GM11168 (cell line): ENCODE measurements at regions not wholly inside any gene's neighbourhood (a gene's known extent, or its start where the extent isn't known, plus 50 kb on each side); places are given as distances from the start of the nearest gene placed in this dataset.
"Not testable (repeated sequence)": the region's sequence is repeated elsewhere in the genome, so short reads cannot be mapped to it uniquely, and the experiment has no call there.

Experiments
- in situ Hi-C: fragments of 300-500 bp; cut with MboI; formaldehyde crosslinking; loops from one replicate; pipeline ENCODE4 v1.12.0; 2022; ENCODE audit warnings: low sequenced_read_pairs; ENCODE audit not compliant: unreplicated experiment

DNA sequence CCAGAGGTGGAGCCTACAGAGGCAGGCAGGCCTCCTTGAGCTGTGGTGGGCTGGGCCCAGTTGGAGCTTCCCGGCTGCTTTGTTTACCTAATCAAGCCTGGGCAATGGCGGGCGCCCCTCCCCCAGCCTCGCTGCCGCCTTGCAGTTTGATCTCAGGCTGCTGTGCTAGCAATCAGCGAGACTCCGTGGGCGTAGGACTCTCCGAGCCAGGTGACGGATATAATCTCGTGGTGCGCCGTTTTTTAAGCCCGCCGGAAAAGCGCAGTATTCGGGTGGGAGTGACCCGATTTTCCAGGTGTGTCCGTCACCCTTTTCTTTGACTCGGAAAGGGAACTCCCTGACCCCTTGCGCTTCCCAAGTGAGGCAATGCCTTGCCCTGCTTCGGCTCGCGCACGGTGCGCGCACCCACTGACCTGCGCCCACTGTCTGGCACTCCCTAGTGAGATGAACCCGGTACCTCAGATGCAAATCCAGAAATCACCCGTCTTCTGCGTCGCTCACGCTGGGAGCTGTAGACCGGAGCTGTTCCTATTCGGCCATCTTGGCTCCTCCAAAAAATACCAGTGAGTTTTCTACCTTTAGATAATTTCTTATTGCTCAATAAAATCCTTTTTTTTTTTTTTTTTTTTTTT is 118.5 kb upstream of the TBC1D5 start:
- in situ Hi-C loops, result not testable (repeated sequence)

- in situ Hi-C loops, result no loop called here
Observed at GRCh38 chr3:17852217-17852616, 109.8 kb upstream of the TBC1D5 start.

DNA sequence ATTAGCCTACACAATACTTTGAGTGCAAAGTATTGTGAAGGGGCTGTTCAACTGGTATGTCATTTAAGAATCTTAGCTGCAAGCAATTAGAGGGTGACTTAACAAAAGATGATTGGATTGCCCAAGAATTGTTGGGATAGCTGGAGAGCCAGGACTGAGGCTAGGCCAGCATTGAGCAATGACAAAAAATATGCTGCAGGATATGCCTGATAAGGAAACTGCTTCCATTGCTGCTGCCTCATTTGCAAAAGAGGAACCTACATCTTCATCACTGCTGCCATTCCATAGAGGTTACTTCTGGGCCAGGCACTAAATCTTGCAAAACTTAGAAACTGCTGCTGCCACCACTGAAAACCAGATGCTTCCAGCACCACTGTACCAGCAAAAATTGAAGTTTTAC is 108.0 kb upstream of the TBC1D5 start:
- in situ Hi-C loops, result no loop called here

- in situ Hi-C loops, result loop anchor here (25.0 kb wide), 2 partner anchors 236 to 586 kb away; no protein-coding TSS in a partner anchor
Observed at GRCh38 chr3:17848102-17848501, 105.7 kb upstream of the TBC1D5 start.

DNA sequence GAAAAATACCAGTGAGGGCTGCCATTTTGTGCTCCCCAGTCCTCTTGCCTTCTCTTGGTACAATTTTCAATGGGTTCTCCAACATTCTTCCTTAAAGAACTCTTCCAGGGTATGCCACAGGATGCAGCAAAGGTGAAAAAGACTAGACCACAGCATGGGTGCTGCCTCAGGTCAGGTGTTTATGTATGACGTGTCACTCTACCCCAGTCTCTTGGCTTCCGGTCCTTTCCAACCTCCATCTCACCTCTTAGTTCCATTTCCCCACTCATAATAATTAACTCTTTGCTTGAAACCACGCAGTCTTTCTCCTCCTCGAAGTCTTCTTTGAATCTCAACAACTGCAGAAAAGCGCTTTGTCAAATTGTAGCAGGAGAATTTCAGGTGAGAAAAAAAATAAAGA is 104.7 kb upstream of the TBC1D5 start:
- in situ Hi-C loops, result loop anchor here (25.0 kb wide), 2 partner anchors 235 to 585 kb away; no protein-coding TSS in a partner anchor

DNA sequence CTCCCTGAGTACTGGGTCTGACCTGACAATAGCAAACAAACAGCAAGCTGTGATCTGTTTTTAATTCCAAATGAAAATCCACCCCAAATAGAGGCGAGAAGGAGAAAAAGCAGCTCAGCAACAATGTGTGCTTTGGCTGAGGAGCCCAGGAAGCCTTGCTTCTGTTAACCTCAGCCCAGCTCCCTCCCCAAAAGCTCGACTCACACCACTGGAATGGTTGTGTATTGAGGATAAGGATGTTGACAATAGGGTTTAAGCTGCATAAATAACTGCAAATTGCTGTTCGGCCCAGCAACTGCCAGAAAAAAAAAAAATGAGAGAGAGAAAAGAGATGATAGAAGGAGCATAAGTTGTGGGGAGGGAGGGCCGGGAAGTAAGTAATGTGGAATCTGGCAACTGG is 104.0 kb upstream of the TBC1D5 start:
- in situ Hi-C loops, result loop anchor here (25.0 kb wide), 2 partner anchors 234 to 584 kb away; no protein-coding TSS in a partner anchor

GRCh38 chr3:17845026-17845812 is 102.8 kb upstream of the TBC1D5 start:
- in situ Hi-C loops, result loop anchor here (25.0 kb wide), 2 partner anchors 233 to 583 kb away; no protein-coding TSS in a partner anchor

- in situ Hi-C loops, result loop anchor here (25.0 kb wide), 2 partner anchors 232 to 582 kb away; no protein-coding TSS in a partner anchor
Observed at GRCh38 chr3:17844236-17844635, 101.8 kb upstream of the TBC1D5 start.

DNA sequence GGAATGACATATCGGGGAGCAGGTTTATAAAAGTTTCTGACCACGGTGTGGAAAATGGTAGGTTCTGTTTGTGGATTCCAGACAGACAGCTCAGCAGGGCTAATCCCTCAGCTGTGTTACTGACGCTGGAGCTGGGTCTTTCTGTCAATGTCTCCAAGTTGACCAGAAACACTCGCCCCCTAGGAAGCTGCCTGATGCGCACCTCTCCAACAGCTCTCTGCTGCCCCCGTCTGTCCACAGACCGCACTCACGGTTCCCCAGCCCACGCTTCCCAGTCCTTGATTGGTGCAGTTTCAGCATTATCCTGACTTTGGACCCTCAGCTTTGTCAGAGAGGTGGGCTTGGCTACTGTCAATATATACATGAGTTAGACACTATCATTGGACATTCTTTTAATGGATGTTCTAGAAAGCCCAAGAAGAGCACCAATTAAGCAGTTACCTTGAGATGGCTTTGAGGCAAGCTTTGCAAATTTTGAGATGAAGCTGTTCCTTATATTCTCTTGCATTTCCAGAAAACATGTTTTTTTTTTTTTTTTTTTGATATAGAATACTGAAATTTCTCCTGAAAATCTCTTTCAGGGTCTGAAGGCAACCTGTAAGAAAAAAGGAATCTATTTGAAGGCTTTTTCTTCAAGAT is 98.9 kb upstream of the TBC1D5 start:
- in situ Hi-C loops, result loop anchor here (25.0 kb wide), 2 partner anchors 229 to 579 kb away; no protein-coding TSS in a partner anchor

- in situ Hi-C loops, result loop anchor here (25.0 kb wide), 2 partner anchors 228 to 578 kb away; no protein-coding TSS in a partner anchor
Observed at GRCh38 chr3:17840651-17841050, 98.2 kb upstream of the TBC1D5 start.

DNA sequence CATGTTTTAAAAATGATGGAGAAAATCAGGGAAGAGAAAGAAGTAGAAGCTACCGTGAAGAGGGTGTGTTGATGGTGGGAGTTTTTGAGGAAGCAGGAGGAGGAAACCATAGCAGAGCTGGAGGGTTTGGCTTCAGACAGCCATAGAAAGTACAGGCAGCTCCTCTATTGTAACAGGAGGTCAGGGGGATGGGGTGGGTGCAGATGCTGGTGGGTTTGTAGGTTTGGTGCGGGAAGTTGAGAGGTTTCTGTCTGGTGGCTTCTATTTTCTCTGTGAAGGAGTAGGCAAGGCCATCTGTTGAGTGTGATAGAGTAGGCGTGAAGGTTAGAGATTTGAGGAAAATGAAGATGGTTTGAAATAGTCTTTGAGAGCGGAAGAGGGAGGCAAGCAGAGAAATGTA is 97.7 kb upstream of the TBC1D5 start:
- in situ Hi-C loops, result loop anchor here (25.0 kb wide), 2 partner anchors 228 to 578 kb away; no protein-coding TSS in a partner anchor

GRCh38 chr3:17836919-17837318 is 94.5 kb upstream of the TBC1D5 start:
- in situ Hi-C loops, result loop anchor here (10.0 to 25.0 kb wide), 3 partner anchors 225 to 575 kb away; no protein-coding TSS in a partner anchor

DNA sequence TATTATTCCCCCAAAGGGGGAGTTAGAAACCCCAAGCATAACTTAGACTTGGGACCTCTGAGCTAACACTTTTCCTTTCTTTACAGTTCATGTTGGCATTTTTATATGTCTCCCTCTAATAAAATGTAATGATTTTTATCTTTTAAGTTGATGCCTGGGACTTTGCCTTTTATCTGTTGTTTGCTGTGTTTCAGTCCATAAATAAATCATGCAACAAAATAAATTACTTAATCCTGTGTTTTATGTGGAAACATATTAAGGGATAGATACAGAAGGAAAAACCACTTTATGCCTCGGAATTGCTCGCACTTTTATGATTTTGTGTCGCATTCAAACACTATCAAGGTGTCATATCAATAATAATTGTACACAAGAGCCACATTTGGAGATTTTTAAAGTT is 93.7 kb upstream of the TBC1D5 start:
- in situ Hi-C loops, result loop anchor here (10.0 to 25.0 kb wide), 3 partner anchors 224 to 574 kb away; no protein-coding TSS in a partner anchor

DNA sequence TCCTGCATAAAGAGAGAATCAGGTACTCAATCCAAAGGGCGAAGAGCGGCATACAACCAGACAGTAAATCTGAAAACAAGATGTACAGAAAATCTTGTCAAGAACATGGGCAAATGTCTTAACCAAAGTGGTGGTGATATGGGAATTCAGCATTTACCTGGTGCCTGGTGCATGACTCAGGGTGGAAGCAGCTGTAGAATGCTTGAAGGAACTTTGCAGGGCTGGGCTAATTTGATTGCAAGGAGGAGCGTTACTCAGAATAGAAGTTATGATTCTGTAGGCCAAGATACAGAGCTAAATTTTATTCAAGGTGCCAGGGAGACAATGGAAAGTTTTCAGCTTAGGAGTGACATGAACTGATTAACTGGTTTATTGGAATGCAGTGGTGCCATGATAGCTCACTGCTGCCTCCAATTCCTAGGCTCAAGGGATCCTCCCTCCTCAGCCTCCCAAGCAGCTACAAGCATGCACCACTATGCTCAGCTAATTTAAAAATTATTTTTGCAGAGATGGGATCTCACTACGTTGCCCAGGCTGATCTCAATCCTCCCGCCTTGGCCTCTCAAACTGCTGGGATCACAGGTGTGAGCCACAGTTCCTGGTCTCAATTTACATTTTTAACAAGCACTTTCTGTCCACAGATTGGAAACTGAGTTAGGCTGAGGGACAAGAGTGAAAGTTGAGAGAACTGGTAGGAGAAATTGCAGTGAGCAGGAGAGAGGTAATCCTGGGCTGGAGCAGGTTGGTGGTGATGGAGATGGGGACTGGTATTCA is 91.5 kb upstream of the TBC1D5 start:
- in situ Hi-C loops, result loop anchor here (10.0 to 25.0 kb wide), 3 partner anchors 222 to 572 kb away; no protein-coding TSS in a partner anchor

DNA sequence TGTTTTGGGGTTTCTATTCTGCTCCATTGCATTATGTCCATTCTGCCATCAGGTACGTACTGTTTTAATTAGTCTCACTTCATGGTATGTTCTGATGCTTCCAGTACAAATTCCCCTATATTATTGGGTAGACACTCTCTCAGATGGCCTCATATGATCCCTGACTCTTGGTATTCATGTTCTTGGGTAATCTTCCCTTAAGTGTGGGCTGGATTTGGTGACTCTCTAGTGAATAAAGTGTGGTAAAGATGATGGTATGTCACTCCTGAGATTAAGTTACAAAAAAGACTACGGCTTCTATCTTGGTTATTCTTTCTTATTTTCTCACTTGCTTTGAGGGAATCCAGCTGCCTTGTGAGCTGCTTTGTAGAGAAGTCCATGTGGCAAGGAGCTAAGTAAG is 89.6 kb upstream of the TBC1D5 start:
- in situ Hi-C loops, result loop anchor here (10.0 to 25.0 kb wide), 3 partner anchors 220 to 570 kb away; no protein-coding TSS in a partner anchor

DNA sequence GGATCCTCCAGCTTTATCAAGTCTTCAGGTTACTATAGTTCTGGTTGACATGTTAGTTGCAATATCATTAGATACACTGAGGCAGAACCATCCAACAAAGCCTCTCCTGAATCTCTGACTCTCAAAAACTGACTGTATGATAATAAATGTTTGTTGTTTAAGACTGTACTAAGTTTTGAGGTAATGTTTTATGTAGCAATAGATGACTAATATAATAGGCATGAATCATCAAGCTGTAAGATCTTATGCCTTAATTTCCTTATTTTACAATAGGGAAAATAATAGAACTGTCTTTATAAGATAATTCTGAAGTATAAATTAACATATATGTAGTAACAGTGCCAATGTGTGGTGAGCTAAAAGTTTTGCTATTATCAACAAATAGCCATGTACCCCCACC is 88.9 kb upstream of the TBC1D5 start:
- in situ Hi-C loops, result loop anchor here (10.0 to 25.0 kb wide), 3 partner anchors 219 to 569 kb away; no protein-coding TSS in a partner anchor

- in situ Hi-C loops, result loop anchor here (10.0 to 25.0 kb wide), 3 partner anchors 218 to 568 kb away; no protein-coding TSS in a partner anchor
Observed at GRCh38 chr3:17830788-17831187, 88.4 kb upstream of the TBC1D5 start.

- in situ Hi-C loops, result loop anchor here (25.0 kb wide), 2 partner anchors 216 to 566 kb away; no protein-coding TSS in a partner anchor
Observed at GRCh38 chr3:17828388-17828787, 86.0 kb upstream of the TBC1D5 start.

- in situ Hi-C loops, result loop anchor here (25.0 kb wide), 2 partner anchors 213 to 563 kb away; no protein-coding TSS in a partner anchor
Observed at GRCh38 chr3:17825298-17825697, 82.9 kb upstream of the TBC1D5 start.
